HG02870 (cell line): ENCODE measurements at regions not wholly inside any gene's neighbourhood (a gene's known extent, or its start where the extent isn't known, plus 50 kb on each side); places are given as distances from the start of the nearest gene placed in this dataset.
"Not testable (repeated sequence)": the region's sequence is repeated elsewhere in the genome, so short reads cannot be mapped to it uniquely, and the experiment has no call there.

Source experiments
- ATAC-seq: cut with Tn5 transposase; IDR thresholded peaks from one replicate; pipeline ENCODE4 v1.9.1; 2021; ENCODE audit warnings: mild to moderate bottlenecking, moderate library complexity; ENCODE audit not compliant: unreplicated experiment

- ATAC-seq = no peak
Measured at GRCh38 chr7:43042302-43042701, 70.1 kb upstream of the HECW1 start.

GRCh38 chr7:43044511-43044910 lies 67.9 kb upstream of the HECW1 start:
- no peak for ATAC-seq

- ATAC-seq = no peak
Measured at GRCh38 chr7:43054052-43054722, 58.3 kb upstream of the HECW1 start.

GRCh38 chr7:43057141-43057540 lies 55.3 kb upstream of the HECW1 start:
- ATAC-seq = no peak

GRCh38 chr7:43058271-43059066 lies 54.0 kb upstream of the HECW1 start:
- peak; percentile 85 for ATAC-seq

GRCh38 chr7:43059067-43059600 lies 53.3 kb upstream of the HECW1 start:
- ATAC-seq = not testable (repeated sequence)
